GM21529 (cell line): ENCODE measurements at regions not wholly inside any gene's neighbourhood (a gene's known extent, or its start where the extent isn't known, plus 50 kb on each side); places are given as distances from the start of the nearest gene placed in this dataset.
"Not testable (repeated sequence)": the region's sequence is repeated elsewhere in the genome, so short reads cannot be mapped to it uniquely, and the experiment has no call there.

Experiments used
- ATAC-seq: cut with Tn5 transposase; IDR thresholded peaks from one replicate; pipeline ENCODE4 v1.9.1; 2021; ENCODE audit not compliant: unreplicated experiment

DNA sequence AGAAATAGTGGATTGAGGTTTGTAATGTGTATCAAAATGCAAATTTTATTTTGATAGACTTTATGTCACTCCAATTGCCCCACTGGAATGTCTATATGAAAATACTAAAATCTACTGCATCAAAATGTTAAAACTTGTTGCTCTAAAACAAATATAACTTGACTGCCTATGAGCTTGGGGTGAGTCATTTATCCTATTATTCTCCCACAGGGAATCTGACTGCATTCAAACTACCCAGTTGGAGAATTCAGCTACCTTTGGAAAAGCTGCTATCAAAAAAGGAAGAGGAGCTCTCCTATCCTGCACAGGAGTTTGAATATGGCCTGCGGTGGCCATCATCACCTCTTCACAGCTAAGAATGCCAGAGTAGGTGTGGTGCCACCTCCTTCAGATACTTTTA lies 173.1 kb downstream of the KLHL28 start:
- no peak for ATAC-seq

DNA sequence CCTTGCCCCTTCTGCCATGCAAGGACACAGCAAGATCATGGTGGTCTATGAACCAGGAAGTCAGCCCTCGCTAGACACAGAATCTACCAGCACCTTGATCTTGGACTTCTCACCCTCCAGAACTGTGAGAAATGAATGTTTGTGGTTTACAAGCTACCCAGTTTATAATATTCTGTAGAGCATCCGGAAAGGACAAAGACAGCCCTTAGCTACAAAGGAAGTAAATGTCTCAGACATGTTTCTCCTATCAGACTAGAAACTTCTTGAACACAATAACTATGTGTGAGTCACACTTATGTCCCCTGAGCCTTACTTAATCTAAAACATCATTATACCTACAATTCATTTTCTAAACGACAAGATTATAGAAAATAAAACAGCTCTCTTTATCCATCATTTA lies 176.7 kb downstream of the KLHL28 start:
- ATAC-seq, result no peak

DNA sequence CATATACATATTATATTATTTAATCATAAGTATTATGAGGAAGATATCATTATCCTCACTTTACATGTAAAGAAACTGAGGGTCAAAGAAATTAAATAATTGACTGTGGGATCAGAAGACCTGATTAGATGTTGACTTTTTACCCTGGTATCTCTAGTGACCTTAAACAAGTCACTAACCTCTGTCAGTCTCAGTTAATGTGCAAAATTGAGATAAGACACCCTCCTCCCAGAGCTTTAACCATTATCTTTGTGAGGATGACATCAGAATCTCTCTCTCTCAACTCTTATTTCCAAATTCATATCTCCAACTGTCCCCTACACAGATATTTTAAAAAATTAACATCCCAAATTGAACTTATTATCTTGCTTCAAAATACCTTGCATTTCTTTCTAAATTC lies 177.8 kb downstream of the KLHL28 start:
- ATAC-seq, result no peak

DNA sequence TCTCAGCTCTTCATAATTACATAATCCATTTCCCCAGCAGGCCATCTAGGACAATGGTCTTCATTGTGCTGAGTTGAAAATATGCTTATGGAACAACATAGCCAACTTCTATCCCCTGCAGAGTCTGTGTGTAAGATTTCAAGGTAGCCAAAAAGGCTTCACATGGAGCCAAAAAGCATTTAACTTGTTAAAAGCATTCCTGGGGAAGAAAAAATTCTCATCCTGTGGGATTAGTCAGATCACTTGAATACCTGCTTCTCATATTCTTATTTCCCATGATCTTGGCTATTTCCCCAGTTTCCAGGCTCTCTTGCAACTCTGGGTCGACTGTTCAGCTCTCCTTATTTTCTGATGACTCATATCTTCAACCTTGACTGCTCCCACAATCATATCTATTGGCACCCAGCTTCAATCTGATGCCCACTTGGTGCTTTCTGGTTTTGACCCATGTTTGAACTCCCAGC lies 178.9 kb downstream of the KLHL28 start:
- no peak for ATAC-seq

DNA sequence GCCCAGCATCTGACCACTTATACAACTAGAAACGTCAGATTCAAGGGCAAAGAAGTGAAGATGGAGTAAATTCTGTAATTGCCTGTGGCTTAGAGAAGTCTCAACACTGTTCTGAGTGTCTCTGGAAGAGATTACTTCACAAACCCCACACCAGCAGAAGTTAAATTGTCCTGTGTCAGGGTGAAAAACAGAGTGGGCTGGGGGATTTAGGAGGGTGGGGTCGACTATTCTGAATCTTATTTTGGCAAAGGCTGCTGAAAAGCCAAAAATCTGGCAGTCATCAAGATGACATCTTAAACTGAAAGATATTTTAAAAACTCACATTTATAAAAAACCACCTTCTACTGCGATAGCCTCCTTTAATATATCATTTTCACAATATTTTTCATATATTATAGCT lies 180.8 kb downstream of the KLHL28 start:
- ATAC-seq, result no peak

DNA sequence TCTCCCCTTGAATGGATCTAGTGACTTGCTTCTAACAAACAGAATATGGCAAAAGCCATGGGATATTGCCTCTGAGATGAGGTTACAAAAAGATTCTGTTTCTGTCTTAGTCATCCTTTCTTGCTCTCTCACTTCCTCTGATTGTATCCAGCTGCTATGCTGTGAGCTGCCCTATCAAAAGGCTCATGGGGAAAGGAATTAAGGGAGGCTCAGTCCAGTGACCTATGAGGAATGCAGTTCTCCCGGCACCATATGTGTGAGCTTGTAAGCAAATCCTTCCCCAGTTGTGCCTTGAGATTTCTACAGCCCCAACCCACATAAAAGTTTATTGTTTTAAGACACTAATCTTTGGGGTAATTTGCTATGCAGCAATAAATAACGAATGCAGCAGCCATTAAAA lies 183.1 kb downstream of the KLHL28 start:
- ATAC-seq, result peak; percentile 65

DNA sequence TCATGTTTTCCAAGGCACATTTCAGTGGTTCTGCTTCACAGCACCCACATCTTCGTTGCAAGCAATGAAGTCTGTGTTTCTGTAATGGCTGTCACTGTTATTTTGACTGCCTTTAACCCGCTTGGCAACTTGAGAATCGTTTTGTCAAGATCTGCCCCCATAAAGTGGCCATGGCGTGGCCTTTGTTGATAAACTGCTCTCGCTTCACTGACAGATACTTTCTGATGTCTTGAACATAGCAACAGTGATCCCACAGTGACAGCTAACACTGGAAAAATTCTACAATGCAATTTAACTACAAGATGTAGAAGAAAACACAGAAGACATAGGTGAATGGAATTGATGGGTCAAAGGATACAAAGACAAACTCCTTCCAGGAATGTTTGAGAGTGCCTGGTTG lies 184.2 kb downstream of the KLHL28 start:
- ATAC-seq, result no peak

DNA sequence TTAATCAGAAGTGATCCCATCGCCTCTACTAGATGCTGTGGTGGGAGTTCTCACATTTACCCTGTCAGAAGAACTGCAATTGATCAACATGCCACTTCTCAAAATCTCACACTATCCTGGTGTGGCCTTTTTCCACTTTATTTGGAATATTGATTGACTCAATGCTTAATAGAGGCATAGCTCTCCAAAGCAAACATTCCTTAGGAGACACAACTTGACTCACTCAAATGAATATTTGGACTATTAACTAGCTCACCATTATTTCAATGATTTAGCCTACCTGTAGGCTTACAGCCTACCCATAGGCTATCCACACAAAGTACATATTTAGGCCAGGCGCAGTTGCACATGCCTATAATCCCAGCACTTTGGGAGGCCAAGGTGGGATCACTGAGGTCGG lies 186.5 kb downstream of the KLHL28 start:
- ATAC-seq, result no peak

DNA sequence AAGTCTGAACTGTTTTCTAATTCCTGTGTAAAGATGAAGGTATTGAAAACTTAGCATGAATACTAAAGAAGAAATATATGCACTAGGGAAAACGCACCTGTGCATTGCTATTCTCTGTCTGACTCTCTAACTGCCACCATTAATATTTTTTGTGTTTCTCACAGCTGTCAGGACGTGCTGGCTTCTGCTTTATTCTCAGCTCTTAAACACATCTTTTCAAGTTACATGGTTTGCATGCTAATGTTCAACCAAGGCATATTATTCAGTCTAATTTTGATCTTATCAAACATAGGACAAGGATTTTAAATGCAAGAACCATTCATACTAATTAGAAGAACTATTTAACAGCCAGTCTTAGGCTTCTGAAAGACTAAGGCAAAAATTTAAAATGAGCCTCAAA lies 187.4 kb downstream of the KLHL28 start:
- no peak for ATAC-seq

DNA sequence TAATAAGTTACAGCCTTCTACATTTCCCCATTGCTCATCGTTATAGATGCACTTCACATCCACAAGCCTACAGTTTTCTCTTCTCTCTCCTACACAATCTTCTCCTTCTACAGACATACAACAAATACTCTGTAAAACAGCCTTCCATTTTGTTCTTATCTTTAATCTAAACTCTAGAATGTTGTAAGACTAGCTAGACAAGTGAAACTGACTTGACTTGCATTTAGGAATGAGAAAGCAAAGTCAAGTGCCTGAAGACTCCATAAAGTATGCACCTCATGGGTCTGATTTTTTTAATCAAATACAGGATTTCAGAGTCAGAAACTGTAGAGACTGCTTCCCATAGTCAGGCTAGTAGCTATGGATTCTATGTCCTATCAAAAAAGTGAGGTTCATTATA lies 190.3 kb downstream of the KLHL28 start:
- no peak for ATAC-seq

DNA sequence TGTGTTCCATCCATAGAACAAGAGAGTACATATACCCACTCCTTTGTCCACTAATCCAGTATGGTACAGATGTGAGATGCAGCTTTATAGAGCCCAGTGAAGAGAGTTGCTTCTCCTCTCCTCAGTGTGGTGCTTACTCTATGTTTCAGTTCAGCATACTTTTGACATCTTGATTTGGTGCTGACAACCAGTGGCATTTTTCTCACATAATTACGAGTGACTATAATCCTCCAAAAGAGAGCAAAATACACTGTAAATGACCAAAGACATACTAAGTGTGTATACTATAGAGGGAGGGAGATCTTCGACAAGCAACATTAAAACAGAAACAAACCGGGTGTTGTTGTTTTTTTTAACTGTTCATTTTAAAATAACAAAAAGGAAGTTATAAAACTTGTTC lies 191.5 kb downstream of the KLHL28 start:
- no peak for ATAC-seq

DNA sequence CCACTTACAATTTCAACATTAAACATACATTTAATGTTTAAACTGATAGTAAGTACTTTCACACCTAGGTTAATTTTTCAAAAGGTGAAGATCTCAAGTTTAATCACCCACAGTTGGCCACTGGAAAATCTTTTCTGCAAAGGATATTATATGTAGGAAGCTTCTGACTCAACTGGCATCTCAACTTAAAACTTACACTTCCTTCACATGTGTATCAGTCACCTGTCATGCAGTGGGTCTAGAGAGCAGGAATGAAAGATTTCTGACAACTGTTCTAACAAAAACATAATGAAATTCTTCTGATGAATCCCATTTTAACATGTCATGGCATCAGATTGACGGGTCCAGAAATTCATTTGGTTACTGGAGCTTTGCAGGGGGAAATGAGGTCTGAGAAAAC lies 192.8 kb downstream of the KLHL28 start:
- ATAC-seq, result no peak

DNA sequence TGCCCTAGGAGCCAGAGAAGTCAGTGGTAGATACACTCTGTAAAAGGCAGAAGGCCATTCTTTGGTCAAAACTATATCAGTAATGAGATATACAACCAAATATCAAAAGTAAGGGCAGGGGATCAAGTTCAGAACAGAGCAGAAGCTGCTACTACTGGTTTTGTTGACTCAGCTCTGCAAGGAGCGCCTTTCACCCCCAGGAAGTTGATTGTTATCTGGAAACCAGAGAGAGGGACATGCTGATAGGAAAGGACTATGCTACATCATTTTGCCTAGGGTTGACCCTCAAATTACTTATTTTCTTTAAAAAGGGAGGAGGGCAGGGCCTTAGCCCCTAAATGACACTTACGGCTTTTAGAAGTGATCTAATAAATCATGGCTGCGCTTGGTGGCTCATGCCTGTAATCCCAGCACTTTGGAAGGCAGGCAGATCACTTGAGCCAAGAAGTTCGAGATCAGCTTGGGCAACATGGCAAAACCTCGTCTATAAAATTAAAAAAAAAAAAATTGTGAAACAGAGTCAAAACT lies 194.0 kb downstream of the KLHL28 start:
- no peak for ATAC-seq

DNA sequence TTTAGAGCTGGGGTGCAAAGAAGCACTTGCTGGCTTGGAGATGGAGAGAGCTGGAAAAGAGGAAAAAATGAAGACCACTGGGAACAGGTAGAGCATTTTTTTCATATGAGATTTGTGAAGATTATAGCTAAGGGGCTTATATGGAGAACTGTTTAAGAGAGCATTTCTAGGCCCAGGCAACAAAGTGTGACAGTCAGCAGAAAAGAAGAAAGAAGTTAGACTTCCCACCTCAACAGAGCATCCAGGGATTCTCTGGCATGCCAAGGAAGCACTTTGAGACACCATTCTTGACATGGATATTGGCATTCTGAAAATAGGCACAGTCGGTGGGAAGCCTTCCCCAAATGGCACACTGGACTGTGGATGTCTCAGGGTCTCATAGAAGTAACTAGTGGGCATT lies 195.5 kb downstream of the KLHL28 start:
- no peak for ATAC-seq

DNA sequence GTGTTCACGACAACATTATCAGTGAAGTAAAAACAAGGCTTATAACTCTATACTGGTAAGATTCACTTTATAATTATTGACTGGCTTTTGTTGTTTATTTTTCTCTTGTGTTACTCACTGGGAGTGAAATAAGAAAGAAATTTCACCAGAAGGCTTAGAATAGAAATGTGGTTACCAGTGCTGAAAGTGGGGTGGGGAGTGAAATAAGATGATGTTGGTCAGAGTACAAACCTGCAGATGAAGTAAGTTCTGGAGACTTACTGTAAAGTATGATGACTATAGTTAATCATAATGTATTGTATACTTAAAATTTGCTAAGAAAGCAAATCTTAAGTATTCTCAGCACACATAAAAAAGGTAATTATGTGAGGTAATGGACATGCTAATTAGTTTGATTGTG lies 198.4 kb downstream of the KLHL28 start:
- ATAC-seq, result no peak

DNA sequence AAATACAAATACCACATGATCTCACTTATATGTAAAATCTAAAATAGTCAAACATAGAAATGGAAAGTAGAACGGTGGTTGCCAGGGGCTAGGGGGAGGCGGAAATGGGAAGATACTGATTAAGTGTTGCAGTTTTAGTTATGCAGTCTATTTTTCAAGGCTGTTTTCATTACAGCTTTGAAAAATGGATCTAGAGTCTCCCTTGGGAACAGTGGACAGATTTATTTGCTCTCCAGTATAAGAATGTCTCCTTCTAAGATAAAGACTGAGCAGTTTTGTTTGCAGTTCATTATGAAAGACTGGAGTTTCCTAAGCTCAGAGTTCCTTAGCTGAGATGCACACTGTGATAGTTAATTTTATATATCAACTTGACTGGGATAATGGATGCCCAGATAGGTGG lies 202.5 kb downstream of the KLHL28 start:
- ATAC-seq, result no peak

DNA sequence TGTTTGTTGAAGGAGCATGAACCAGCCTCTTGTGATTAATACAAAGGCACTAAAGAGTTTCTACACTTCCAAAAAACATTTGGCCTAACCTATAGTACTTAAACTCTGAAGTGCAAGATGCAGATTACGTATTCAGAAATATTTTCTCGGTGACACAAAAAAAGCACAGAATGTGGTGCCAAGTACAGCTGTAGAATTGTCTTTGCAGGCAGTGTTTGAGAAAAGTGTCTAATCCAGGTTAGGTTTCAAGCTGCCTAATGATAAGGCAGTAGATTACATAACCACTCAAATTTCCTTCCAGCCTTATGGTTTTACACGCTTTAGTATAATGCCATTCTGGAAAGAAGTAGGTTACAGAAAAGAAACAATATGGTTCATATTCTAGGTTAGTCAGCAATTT lies 205.2 kb downstream of the KLHL28 start:
- ATAC-seq, result no peak

DNA sequence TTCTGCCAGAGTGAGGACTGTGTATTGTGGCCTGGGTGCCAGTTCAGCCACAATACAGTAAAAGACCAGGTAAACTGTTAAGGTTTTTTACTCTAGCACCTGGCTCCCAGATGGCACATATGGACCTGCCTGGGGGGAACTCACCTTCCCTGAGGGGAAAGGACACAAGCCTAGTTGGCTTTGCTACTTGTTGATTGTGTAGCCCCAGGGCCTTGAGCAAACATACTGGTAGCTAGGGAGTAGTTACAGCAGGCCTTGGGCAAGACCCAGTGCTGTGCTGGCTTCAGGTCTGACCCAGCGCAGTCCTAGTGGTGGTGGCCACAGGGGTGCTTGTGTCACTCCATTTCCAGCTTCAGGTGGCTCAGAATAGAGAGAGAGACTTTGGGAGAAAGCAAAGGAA lies 216.4 kb downstream of the KLHL28 start:
- no peak for ATAC-seq

DNA sequence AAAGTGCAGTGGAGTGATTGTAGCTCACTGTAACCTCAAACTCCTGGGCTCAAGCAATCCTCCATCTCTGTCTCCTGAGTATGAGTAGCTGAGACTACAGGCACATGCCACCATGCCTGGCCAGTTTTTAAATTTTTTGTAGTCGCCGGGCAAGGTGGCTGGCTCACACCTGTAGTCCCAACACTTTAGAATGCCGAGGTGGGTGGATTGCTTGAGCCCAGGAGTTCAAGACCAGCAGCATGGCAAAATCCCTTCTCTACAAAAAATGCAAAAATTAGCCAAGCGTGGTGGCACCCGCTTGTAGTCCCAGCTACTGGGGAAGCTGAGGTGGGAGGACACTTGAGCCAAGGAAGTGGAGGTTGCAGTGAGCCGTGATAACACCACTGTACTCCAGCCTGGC lies 219.5 kb downstream of the KLHL28 start:
- ATAC-seq, result no peak

DNA sequence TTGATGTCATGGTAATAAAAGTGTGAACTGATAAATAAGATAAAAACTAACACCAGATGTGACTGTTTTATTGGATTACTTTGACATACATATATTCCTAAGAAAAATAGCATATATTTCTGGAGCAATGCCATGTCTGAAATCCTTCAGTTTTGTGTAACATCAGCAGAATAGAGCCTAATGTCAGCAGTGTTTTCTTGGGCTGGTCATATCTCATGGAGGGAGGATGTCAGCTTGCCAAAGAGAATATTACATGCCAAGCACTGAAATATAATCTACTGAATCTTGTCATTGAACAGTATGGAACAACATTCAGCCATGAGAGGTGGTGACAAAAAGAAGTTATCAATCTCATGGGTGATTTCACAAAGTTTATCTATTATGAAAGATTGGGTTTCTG lies 220.3 kb downstream of the KLHL28 start:
- no peak for ATAC-seq

DNA sequence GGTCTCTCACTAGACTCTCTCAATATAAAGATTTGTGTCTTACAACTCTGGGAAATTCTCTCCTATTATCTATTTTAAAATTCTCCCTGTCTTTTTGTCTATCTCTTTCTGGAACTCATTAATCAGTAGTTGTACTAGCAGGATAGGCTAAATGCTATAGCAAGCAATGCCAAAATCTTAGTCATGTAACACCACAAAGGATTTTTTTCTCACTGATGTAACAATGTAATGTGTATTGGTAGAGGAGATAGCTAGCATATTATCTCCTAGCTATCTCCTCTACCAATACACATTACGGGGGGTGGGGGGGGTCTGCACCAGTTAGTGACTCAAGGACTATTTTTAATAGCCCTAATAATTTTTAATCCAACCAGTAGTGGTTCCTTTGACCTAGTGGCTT lies 225.4 kb downstream of the KLHL28 start:
- no peak for ATAC-seq

DNA sequence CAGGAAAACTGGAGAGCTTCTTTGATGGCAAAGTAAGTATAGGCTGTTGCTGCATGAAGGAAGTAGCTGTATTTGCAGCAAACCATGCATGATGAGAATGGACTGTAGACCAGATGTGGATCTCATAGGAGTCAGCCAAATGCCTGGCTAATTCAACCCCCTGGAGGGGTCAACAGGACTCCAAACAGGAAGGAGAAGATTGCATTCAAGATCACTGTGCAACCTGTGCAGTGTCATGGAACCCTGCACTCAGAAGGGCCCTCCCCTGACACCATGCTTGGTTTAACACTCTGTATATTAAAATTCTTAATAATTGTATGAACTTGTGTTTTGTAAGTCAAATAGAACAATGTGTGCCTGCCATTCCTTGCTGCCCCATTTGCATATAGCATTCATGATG lies 225.1 kb upstream of the FSCB start:
- no peak for ATAC-seq

DNA sequence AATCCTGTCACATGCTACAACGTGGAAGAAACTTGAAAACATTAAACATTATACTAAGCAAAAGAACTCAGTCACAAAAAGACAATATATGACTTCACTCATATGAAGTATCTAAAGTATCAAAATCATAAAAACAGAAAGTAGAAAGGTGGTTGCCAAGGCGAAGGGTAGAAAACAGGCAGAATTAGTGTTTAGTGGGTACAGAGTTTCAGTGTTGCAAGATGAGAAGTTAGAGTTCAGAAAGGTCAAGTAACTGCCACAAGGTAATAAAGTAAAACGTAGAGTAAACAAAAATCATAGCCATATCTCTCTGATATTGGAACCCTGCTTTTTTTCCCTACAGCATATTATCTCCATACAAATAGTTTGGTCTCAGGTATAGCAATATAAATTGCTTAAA lies 223.8 kb upstream of the FSCB start:
- no peak for ATAC-seq

DNA sequence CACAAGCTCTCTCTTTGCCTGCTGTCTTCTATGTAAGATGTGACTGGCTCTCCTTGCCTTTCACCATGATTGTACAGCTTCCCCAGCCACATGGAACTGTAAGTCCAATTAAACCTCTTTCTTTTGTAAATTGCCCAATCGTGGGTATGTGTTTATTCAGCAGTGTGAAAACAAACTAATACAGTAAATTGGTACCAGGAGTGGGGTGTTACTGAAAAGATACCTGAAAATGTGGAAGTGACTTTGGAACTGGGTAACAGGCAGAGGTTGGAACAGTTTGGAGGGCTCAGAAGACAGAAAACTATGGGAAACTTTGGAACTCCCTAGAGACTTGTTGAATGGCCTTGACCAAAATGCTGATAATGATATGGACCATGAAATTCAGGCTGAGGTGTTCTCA lies 214.3 kb upstream of the FSCB start:
- ATAC-seq, result not testable (repeated sequence)
